ENCODE measurements at regions not wholly inside any gene's neighbourhood (a gene's known extent, or its start where the extent isn't known, plus 50 kb on each side); places are given as distances from the start of the nearest gene placed in this dataset.
A peak's percentile ranks its signal among the peaks of the same experiment; 100 is the strongest.

DNA sequence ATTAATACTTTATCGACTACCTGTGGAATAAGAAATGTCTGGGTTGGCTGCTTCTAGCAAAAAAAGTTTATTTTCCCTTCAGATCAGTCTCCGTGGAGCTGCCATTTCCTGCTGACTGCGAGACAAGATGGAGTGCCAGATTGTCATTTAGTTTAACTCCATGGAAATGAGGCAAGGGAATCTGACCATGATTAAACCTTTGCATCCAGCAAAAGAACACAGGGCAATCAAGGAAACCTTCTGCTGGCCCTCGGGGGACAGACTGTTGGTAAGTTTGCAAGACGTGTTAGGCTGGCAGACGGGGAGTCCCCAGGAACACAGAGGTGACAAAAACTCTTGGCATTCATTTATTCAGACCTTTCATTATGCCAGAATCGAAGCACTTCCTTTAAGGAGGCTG is 52.2 kb upstream of the SPACA1 start:
- no peak for DNase-seq (ENCODE audit: low read depth in 2 of 2)

DNA sequence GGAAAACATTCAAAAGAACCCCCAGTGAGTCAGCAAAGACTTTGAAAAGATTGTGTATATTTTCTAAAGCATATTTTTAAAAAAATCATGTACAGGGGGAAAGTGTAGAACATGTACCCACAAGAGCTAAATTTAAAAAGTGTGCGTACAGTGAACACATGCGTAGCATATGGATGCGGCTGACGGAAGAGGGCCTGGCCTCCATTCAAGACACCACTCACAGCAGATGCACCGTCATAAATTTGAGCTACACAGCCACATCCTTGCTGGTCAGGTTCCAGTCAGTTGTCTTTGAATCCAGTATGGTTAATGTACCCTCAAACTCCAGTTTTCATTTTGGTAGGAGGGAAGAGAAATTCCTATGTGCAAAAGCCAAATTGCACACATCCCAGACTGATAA is 54.3 kb upstream of the SPACA1 start:
- no peak for DNase-seq (ENCODE audit: low read depth in 2 of 2)

DNA sequence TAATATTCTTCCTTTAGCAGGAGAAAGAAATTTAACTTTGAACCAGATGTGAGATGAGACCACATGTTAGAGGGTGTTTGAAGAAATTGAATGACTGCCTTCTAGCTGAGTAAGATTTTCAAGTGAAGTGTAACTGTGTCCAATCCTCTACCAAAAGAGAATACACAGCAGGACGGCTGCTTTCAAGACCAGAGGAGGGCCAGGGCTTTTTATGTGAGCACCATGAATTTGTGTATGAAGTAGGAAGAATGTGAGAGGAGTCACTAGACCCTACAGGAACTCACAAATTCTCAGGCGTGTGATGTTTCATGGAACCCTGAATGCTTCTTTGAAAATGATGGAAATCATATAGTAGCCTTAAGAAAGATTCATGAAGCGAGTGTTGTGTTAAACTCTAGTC is 56.8 kb upstream of the SPACA1 start:
- DNase-seq (ENCODE audit: low read depth in 2 of 2), result no peak

DNA sequence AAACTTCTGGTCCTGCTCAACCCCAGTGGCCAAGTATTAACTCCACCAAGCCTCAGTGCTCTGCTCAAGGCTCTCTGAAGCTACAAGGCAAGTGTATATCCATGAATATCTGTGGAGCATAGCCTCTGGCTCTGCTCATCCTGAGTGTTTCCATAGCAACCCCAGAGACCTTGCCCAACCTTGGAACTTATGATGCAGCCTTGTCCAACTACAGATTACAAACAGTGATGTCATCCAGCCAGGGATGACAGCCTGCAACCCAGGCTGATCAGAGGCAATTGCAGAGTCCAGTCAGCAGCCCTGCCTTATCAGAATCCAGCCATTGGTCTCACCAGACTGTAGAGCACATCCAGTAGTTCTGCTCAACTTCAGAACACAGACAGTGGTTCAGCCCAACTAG is 65.5 kb upstream of the SPACA1 start:
- DNase-seq (ENCODE audit: low read depth in 2 of 2), result no peak

DNA sequence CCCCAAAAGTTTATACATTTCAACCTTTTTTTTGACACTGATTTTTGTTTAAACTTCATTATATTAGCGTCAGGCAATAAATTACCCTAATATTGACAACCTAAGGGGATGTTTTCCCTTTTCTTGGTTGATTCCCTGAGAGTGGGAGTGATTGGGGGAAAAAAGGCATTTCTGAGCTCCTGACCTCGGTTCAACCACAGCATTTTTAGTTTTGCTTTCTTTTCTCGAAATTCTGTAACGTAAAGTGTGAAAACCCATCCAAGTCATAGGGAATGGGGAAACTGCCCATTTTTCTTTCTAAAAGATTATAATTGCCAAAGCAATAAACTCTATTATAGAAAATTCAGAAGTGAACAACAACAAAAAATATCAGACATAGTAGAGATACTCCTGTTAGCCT is 67.9 kb upstream of the SPACA1 start:
- DNase-seq (ENCODE audit: low read depth in 2 of 2), result no peak

DNA sequence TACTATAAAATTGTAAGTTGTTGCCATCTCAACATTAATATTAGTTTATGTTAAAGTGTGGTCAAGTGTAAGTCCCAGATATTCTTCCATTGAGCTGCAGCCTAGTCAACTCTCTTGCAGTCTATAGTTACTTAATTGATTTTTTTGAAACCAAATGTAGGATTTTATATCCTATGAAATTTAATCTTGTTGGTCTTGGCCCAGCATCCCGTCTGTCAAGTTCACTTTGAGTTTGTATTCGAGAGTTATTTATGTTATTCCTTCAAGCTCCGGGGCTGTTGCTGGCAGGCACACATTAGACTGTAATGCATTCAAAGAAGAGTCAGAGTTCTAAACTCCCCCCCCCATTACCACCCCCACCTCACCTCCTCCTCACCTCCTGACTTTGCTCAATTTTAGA is 71.0 kb upstream of the SPACA1 start:
- DNase-seq (ENCODE audit: low read depth in 2 of 2), result no peak

DNA sequence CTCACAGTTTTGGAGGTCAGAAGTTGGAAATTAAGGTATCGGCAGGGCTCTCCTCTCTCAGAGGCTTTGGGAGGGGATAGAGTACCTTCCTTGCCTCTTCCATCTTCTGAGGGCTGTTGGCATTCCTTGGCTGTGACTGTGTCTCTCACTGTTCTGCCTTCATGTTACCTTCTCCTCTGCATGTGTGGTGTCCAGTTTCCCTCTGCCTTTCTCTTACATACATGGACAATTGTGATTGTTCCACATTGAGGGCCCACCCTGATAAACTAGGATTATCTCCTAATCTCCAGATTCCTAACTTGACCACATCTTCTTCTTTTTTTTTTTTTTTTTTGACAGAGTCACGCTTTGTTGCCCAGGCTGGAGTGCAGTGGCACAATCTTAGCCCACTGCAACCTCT is 72.1 kb upstream of the SPACA1 start:
- DNase-seq (ENCODE audit: low read depth in 2 of 2), result no peak

DNA sequence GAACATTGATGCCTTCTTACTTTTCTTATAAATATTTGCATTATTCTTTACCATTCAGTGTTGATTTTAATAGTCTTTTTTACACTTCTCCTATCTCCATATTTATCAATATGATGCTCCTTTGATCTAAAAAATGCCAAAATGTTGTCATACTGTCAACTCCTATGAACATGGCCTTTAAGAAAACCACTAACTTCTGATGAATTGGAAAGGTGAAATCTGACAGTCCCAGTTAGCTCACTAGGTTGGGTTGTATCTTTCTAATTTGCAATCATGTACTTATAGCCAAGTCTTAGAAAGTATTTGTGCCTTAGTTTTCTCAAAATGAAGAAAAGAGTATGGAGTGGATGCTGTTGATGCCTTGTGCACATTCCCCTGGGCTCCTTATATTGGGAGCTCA is 75.4 kb upstream of the SPACA1 start:
- DNase-seq (ENCODE audit: low read depth in 2 of 2), result no peak

DNA sequence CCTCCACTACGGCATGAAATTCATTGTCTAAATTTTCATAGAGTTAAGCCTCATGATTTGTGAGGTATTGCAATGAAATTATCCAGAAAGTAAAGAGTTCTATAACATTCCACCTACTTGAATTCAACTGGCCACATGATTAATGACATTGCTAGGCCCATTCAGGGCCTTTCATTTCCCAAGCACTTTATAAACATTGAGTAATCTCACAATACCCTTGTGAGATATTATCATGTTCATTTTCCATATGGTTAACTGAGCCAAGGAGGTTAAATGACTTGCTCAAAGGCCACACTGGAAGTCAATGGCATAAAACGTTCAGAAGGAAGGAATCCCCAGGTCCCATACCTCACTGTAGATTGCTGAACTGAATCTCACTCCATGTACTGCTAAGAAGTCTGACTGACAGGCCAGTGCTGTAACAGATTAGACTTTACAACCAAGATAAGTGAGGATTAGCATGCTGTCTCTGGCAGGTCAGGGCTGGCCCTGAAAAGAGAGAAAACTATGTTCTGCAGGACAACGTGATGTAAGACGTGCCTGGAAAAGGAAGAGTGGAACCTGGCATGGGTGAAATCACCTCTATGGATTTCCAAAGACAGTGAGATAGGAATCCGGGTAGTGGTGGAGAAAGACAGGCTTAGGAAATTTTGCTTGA is 75.9 kb upstream of the SPACA1 start:
- DNase-seq (ENCODE audit: low read depth in 2 of 2), result no peak

DNA sequence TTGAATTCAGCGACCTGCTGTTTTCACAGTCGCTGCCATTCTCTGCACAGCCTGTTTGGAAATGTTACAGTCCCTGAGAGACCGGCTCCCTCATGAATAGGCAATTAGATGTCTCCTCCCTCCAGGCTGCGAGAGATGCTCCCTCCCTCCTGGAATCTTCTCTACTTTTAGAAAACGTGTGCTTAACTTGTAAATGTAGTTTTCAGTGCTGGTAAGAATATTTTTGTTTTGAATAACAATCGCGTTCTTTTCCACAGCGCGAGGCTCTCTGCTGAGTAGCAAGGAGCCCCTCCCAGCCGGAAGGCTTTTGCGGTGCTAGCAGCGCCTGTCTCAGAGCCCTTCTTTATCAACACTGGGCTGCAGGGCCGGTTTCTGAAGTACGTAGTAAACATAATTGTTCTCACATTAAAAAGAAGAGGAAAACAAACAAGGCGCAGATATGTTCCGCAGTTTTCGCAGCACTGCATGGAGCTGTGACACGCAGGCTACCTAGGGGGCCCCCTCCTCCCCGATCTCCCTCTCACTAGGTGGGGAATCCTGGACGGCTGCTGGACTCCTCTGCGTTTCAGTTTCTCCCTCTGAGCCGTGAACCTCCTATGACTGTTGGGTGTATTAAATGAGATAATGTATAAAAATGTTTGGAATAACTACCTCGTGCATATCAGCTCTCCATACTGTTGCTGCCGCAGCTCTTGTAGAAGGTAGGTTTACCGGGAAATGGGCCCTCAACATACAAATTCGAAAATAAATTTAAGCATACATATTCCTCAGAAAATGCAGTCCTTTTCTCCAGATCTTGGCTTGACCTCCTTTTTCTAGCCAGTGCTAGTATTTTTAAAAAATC is 79.0 kb upstream of the SPACA1 start:
- DNase-seq (ENCODE audit: low read depth in 2 of 2), result peak in 1 of 2 donors; percentile 4

DNA sequence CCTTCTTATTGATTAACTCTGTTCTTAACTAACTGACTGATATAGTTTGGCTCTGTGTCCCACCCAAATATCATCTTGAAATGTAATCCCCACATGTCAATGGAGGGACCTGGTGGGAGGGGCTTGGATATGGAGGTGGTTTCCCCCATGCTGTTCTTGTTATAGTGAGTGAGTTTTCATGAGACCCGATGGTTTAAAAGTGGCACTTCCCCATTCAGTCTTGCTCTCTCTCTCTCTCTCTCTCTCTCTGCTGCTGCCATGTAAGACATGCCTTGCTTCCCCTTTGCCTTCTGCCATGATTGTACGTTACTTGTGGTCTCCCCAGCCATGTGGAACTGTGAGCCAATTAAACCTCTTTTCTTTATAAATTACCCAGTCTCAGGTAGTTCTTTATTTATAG is 81.8 kb upstream of the SPACA1 start:
- DNase-seq (ENCODE audit: low read depth in 2 of 2), result no peak

DNA sequence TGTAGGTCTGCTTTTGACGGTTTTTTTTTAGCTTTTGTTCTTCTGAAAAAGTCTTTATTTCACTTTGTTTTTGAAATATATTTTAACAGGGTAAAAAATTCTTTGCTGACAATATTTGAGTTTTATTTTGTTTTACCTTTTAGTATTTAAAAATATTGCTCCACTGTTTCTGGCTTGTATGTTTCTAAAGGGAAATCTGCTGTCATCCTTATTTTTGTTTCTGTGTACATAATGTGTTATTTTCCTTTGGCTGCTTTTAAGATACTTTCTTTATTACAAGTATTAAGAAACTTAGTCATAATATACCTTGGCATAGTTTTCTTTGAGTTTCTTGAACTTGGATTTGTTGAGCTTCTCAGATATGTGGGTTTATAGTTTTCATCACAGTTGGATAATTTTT is 88.6 kb upstream of the SPACA1 start:
- no peak for DNase-seq (ENCODE audit: low read depth in 2 of 2)

DNA sequence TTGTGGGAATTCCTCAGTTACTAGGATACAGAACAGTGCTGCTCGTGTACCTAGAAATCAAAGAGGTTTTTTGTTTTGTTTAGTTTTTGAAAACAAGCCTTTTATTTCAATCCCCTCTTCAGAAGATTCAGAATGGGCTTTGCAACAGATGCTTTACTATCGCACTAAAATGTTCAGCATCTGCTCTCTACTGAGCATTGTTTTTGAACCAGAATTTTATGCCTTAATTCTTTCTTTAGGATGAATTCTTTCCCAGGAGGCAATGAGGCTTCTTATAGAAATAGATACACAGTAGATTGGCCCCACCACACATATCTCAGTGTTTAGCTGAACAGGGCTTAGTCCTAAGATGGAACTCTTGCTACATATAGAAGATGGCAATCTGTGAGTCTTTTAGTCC is 95.9 kb upstream of the SPACA1 start:
- DNase-seq (ENCODE audit: low read depth in 2 of 2), result no peak

DNA sequence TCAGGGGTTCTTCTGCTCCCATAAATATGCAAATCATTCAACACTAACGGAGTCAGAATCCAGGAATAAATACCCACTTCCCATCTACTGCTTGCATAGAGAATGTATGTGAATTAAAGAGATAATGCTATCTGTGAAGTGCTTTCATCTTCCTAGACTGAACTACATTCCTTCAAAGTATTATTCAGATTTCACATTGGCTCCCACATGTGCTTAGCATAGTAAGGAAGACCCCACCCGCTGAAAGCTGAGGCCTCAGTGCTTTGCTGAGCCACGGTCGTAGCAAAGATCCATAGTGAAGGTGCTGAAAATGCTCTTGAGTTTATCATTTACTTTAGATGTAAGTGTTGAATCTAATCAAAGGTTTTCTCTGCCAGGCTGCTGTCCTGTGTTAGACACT is 97.0 kb upstream of the SPACA1 start:
- no peak for DNase-seq (ENCODE audit: low read depth in 2 of 2)

DNA sequence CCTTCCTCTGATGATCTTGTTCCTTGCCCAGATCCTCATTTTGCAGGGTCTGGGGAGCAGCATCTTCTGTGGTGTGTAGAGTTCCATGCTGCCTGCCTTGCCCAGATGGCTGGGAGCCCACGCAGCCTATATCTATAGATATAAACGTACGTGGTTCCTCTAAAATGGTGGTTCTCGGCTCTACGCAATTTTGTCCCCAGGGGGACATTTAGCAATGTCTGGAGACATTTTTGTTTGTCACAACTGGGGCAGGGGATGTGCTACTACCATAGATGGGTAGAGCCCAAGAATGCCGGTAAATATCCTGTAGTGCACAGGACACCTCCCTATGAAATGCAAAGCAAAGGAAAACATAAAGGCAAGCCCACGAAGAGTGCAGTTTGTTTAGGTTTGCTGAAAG is 98.4 kb upstream of the SPACA1 start:
- no peak for DNase-seq (ENCODE audit: low read depth in 2 of 2)

DNA sequence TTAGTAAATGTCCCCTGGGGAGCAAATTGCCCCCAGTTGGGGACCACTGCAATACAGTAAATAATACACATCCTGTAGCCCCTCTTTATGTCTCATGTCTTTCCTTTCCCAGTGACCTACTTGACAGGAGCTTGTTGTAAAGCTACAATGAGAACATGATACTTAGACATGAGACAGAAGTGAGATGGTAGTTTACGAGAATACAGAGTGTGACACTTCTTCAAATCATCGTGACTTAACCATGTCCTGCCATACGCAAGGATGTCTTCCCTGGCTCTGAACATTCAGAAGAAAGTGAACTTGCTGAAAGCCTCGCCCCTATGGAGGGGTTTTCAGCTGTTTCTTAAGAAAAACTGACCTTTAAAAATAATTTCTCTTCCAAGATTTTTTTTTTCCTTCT is 101.0 kb upstream of the SPACA1 start:
- DNase-seq (ENCODE audit: low read depth in 2 of 2), result no peak

DNA sequence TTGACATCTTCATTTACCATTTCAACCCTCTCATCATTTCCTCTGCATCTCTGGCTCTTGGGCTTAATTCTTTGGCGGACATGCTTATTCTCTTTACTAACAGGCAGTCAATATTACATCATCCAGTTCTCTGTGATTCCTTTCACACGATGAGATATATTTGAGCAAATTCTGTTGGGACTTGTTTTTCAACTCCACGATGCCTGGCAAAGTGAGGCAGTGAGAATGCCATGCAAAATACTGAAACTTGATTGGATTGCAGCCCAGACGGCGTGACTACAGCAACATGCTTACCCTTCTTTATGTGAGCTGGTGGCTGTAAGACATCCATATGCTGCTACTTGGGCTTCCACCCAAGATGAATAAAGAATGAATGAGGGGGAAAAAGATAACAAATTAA is 101.7 kb upstream of the SPACA1 start:
- no peak for DNase-seq (ENCODE audit: low read depth in 2 of 2)

DNA sequence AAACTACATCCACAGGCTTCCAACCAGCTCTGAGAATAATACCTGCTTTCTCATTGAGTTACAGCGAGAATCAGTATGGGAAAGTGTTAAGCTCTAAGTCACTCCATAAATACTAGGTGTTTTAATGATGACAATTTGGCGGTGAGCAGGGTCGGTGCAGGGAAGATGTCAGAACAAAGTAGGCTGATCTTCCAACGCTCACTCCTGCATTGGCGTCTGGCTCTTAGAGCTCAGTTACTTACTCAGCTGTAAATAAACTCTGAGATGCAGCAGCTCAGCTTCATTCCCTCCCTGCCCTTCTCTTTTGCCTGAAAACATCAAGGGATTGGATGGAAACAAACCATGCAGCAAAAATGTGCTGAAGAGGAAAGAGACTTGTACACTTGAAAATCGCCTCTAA is 102.5 kb upstream of the SPACA1 start:
- no peak for DNase-seq (ENCODE audit: low read depth in 2 of 2)

DNA sequence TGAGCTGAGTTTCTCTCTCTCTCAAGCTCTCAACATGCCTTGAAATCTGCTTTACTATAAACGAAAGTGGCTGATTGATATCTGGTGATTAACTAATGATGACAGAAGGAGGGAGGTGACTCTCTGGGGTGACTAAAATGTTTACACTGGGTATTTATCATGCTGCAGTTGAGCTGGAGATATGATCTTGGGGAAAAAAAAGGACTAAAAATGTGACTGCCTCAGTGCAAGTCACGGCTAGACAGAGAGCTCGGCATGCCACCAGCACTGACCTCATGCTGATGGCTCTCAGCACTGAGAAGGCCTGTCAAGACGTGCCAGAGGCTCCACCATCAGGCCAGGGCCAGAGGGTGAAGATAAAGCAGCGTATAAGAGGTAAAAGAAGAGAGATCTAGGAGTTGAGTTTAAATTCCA is 103.1 kb upstream of the SPACA1 start:
- no peak for DNase-seq (ENCODE audit: low read depth in 2 of 2)

DNA sequence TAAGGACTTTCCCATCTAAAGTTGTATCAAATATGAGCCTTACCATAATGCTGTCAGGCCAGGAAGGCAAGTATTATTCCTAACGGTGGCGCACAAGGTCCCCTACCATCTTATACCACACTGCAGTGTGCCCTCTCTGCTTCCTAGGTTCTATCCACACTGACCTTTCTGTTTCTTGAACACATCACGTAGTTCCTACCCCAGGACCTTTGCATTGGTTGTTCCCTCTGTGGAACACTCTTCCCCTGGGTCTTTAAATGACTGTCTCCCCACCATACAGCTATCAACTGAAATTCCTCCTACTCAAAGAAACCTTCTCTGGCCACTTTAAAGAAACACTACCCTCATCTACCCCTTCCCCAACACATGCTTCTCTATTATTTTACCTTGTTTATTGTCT is 104.5 kb upstream of the SPACA1 start:
- DNase-seq (ENCODE audit: low read depth in 2 of 2), result no peak

DNA sequence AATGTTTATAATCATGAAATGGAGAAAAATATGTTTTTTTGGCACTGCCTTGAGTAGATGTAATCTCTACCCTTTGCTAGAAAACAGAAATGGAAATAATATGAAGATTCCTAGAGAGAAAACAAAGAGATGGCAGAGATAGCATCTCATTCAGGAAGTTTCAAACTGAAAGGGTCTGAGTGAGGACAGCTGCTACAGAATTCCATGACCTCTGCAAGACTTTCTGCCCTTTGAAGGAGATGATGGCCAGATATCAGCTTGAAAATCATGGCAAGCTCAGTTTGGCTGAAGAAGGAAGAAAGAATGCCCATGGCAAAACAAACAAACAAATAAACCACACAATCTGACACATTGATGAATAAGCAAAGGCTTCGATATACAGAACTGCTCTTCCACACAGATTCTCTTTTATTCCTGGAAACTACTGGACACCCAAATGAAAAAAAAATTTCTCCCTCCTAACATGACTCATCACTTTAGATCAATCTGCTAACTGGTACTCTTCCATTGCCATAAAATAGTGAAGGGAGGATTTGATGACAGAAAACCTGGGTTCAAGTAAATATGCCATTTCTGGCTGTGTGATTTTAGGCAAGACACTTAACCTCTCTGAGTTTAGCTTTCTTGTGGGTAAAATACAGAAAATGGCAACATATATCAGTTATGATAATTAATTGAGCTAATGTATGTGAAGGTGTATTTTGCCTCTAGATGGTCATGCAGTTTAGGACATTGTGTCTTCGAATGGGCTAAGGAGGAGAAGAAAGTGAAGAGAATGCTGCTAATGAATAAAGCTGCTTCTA is 105.9 kb upstream of the SPACA1 start:
- no peak for DNase-seq (ENCODE audit: low read depth in 2 of 2)

DNA sequence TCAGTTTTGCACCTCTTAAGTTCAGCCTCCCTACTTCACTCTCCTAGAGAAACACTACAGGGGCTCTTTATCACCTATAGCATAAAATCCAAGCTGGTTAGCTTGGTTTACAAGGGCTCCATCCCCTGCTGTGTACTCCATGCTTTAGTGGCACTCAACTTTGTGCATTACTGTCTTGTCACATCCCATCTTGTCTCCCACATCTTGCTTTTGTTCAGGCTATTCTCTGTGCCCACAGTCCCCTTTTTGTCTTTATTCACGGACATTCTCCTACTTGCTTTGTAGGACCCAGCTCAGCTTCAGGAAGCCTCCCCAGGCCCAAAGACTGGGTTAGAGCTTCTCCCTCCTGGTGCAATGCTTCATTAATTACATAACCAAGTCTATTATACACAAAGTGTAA is 107.9 kb upstream of the SPACA1 start:
- no peak for DNase-seq (ENCODE audit: low read depth in 2 of 2)

DNA sequence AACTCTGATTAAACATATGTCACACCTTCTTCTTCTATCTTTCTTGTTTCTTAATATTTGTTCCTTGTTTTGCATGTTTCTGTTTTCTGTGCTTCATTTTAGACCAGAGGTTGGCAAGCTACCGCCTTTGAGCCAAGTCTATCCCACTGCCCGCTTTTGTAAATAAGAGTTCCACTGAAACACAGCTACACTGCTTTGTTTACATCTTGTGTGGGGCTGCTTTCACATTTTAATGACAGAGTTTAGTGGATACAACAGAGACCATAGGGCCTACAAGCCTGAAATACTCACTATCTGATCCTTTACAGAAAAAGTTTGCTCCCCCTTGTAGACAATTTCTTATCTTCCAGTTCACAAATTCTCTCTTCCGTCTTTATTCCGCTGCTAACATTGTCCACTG is 109.4 kb upstream of the SPACA1 start:
- DNase-seq (ENCODE audit: low read depth in 2 of 2), result no peak

Data from stimulated activated CD8-positive, alpha-beta memory T cell treated with anti-CD3 and anti-CD28 coated beads, Interleukin-2, amount 100 ng/mL, for 48 hours (primary cell).